GM21528 (cell line): ENCODE measurements at regions not wholly inside any gene's neighbourhood (a gene's known extent, or its start where the extent isn't known, plus 50 kb on each side); places are given as distances from the start of the nearest gene placed in this dataset.

Experiments used
- ATAC-seq: cut with Tn5 transposase; IDR thresholded peaks from one replicate; pipeline ENCODE4 v1.9.1; 2021; ENCODE audit warnings: mild to moderate bottlenecking, moderate library complexity; ENCODE audit not compliant: unreplicated experiment, low FRiP score

- ATAC-seq = no peak
Measured at GRCh38 chr7:155886391-155887173, 74.3 kb upstream of the SHH start.

GRCh38 chr7:155885167-155886155 is 73.2 kb upstream of the SHH start:
- no peak for ATAC-seq

- no peak for ATAC-seq
Measured at GRCh38 chr7:155884225-155885166, 72.2 kb upstream of the SHH start.

- ATAC-seq = no peak
Measured at GRCh38 chr7:155883491-155884224, 71.4 kb upstream of the SHH start.

- no peak for ATAC-seq
Measured at GRCh38 chr7:155882596-155882995, 70.3 kb upstream of the SHH start.

GRCh38 chr7:155881471-155882350 is 69.4 kb upstream of the SHH start:
- ATAC-seq = no peak

- ATAC-seq = no peak
Measured at GRCh38 chr7:155880721-155881120, 68.5 kb upstream of the SHH start.

- ATAC-seq = no peak
Measured at GRCh38 chr7:155879592-155879991, 67.3 kb upstream of the SHH start.

GRCh38 chr7:155878674-155879073 is 66.4 kb upstream of the SHH start:
- ATAC-seq = no peak

GRCh38 chr7:155878250-155878649 is 66.0 kb upstream of the SHH start:
- ATAC-seq = no peak

GRCh38 chr7:155877167-155877566 is 64.9 kb upstream of the SHH start:
- no peak for ATAC-seq

GRCh38 chr7:155874411-155874810 is 62.1 kb upstream of the SHH start:
- no peak for ATAC-seq

GRCh38 chr7:155874010-155874409 is 61.7 kb upstream of the SHH start:
- ATAC-seq = no peak

GRCh38 chr7:155872678-155873369 is 60.6 kb upstream of the SHH start:
- ATAC-seq = no peak

- no peak for ATAC-seq
Measured at GRCh38 chr7:155871211-155871610, 58.9 kb upstream of the SHH start.

GRCh38 chr7:155870334-155871180 is 58.3 kb upstream of the SHH start:
- ATAC-seq = no peak

GRCh38 chr7:155869784-155870076 is 57.5 kb upstream of the SHH start:
- no peak for ATAC-seq
